ENCODE measurements at regions not wholly inside any gene's neighbourhood (a gene's known extent, or its start where the extent isn't known, plus 50 kb on each side); places are given as distances from the start of the nearest gene placed in this dataset.

DNA sequence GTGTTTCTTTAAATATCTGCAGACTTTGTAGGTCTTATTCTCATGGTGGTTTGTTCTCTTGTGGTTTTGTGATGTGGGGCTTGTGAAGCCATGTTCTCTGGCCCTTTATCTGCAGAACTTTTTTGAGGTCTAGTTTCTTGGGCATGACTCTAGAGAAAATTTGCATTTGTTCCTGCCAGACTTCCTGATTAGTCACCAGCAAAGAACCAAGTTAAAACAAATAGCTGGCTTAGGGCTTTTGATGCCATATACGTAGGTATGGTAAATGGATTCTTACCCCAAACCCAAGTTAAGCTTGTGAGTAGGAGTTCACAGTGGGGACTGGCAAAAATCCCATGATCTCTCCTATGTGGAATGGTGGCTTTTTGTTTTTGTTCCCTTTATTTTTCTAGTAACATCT, 68.7 kb upstream of the IRX3 start:
- TF ChIP-seq, protein P1, sequence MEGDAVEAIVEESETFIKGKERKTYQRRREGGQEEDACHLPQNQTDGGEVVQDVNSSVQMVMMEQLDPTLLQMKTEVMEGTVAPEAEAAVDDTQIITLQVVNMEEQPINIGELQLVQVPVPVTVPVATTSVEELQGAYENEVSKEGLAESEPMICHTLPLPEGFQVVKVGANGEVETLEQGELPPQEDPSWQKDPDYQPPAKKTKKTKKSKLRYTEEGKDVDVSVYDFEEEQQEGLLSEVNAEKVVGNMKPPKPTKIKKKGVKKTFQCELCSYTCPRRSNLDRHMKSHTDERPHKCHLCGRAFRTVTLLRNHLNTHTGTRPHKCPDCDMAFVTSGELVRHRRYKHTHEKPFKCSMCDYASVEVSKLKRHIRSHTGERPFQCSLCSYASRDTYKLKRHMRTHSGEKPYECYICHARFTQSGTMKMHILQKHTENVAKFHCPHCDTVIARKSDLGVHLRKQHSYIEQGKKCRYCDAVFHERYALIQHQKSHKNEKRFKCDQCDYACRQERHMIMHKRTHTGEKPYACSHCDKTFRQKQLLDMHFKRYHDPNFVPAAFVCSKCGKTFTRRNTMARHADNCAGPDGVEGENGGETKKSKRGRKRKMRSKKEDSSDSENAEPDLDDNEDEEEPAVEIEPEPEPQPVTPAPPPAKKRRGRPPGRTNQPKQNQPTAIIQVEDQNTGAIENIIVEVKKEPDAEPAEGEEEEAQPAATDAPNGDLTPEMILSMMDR (IDR thresholded peaks at IDR 0.05): no peak
- H3K36me3 ChIP-seq: no peaks in the 10 kb centered on the region
- intact Hi-C loops (cut with DNase I): no loop called here
- H3K9me3 ChIP-seq: peaks cover 0 to 8% of the 10 kb centered on the region in 2 donors
- no peak for DNase-seq
- no peak for ATAC-seq
- no peaks in the 10 kb centered on the region for H3K4me1 ChIP-seq
- H3K4me3 ChIP-seq: no peak overlapping the region
- peaks cover 0 to 31% of the 10 kb centered on the region in 2 donors for H3K27me3 ChIP-seq
- no peak overlapping the region for H3K27ac ChIP-seq

DNA sequence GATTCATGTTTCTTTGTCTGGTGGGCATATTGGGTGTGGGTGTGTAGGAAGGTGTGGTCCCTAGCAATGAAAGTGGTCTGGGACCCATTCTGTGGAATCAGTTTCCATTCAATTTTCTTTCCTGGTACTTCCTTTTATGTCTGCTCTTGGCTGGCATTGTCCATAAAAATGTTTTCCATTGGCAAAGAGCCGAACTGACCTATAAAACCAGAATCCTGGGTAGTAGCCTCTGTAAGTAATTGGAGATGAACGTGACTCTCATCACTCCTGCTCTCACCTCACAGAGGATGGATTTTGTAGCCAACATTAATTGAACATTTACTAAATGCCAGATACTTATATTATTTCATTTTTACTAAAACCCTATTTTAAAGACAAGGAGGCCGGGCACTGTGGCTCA, 66.5 kb upstream of the IRX3 start:
- peaks cover 0 to 8% of the 10 kb centered on the region in 2 donors for H3K9me3 ChIP-seq
- peaks cover 0 to 12% of the 10 kb centered on the region in 2 donors for H3K27me3 ChIP-seq
- H3K4me3 ChIP-seq: no peak overlapping the region
- no peak overlapping the region for H3K27ac ChIP-seq
- TF ChIP-seq, protein P1 (IDR thresholded peaks at IDR 0.05): no peak
- no peaks in the 10 kb centered on the region for H3K36me3 ChIP-seq
- no peak for DNase-seq
- intact Hi-C loops (cut with DNase I): no loop called here
- ATAC-seq: no peak
- no peaks in the 10 kb centered on the region for H3K4me1 ChIP-seq

DNA sequence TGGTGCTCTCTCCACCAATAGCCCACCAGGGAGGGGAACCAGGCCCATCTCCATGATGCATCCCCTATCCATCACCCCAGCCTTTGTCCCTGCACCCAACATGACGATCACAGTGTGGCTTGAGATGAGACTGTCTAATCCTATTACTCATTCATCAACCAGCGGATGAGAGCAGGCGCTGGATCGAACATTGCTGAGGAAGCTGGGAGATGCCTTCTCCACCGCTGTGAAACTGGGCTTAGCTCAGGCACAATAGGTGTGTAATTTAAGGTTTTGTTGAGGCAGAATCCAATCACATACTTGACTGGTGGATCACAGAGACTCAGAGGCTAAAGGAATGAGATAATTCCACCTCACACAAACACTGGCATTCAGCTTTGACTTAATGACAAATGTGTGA, 64.6 kb upstream of the IRX3 start:
- DNase-seq (no peak), ATAC-seq (no peak)
- H3K27ac ChIP-seq: no peak overlapping the region
- H3K4me3 ChIP-seq: no peak overlapping the region
- no peaks in the 10 kb centered on the region for H3K4me1 ChIP-seq
- H3K27me3 ChIP-seq: no peaks in the 10 kb centered on the region
- H3K9me3 ChIP-seq: peaks cover 0 to 8% of the 10 kb centered on the region in 2 donors
- TF ChIP-seq, protein P1 (IDR thresholded peaks at IDR 0.05): no peak
- no peaks in the 10 kb centered on the region for H3K36me3 ChIP-seq
- intact Hi-C loops (cut with DNase I): no loop called here

DNA sequence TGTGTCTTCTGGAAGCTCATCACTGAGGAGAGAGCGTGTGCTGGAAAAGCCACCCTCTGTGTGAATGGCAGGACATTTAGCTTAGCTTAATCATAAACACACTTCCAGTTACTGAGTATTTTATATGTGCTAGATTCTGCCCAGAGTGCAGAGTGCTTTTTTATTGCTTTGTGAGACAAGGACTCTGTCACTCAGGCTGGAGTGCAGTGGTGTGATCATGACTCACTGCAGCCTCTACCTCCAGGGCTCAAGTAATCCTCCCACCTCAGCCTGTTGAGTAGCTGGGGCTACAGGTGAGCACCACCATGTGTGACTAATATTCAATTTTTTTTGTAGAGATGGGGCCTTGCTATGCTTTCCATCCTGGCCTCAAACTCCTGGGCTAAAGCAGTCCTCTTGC, 61.4 kb upstream of the IRX3 start:
- H3K27ac ChIP-seq: no peak overlapping the region
- intact Hi-C loops (cut with DNase I): no loop called here
- ATAC-seq (peak; percentile 71), DNase-seq (no peak)
- H3K27me3 ChIP-seq: no peaks in the 10 kb centered on the region
- H3K4me1 ChIP-seq: no peaks in the 10 kb centered on the region
- H3K36me3 ChIP-seq: no peaks in the 10 kb centered on the region
- no peak overlapping the region for H3K4me3 ChIP-seq
- no peaks in the 10 kb centered on the region for H3K9me3 ChIP-seq
- TF ChIP-seq, protein P1 (IDR thresholded peaks at IDR 0.05): no peak

DNA sequence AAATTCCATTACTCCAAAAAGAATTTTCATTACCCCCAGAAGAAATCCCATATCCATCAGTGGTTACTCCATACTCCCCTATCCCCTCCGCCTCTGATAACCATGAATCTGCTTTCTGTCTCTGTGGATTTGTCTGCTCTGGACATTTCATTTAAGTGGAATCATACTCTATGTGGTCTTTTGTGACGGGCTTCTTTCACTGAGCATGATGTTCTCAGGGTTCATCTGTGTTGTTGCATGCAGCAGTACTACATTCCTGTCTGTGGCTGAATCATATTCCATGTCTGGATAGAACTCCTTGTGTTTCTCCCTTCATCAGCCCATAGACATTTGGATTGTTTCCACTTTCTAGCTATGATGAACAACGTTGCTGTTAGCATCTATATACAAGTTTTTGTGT, 59.5 kb upstream of the IRX3 start:
- peaks cover 0 to 6% of the 10 kb centered on the region in 2 donors for H3K4me1 ChIP-seq
- H3K4me3 ChIP-seq: no peak overlapping the region
- H3K27me3 ChIP-seq: no peaks in the 10 kb centered on the region
- TF ChIP-seq, protein P1 (IDR thresholded peaks at IDR 0.05): no peak
- H3K27ac ChIP-seq: no peak overlapping the region
- ATAC-seq (no peak), DNase-seq (no peak)
- no peaks in the 10 kb centered on the region for H3K9me3 ChIP-seq
- intact Hi-C loops (cut with DNase I): no loop called here
- H3K36me3 ChIP-seq: no peaks in the 10 kb centered on the region

All from left lung (tissue), 4 donors.